NB4 (cell line): ENCODE measurements at regions not wholly inside any gene's neighbourhood (a gene's known extent, or its start where the extent isn't known, plus 50 kb on each side); places are given as distances from the start of the nearest gene placed in this dataset.

Experiments
- CTCF ChIP-seq: IDR thresholded peaks from one replicate; pipeline ENCODE4 v1.5.1; 2012; ENCODE audit warnings: low read depth, low read length
- MAX ChIP-seq: IDR thresholded peaks from 2 replicates; pipeline ENCODE4 v1.6.1; 2011; ENCODE audit warnings: low read depth, low read length
- POLR2A ChIP-seq: IDR thresholded peaks from 2 replicates; pipeline ENCODE4 v1.6.1; 2011; ENCODE audit warnings: mild to moderate bottlenecking; ENCODE audit not compliant: insufficient read length; ENCODE audit errors: extremely low read depth

GRCh38 chr14:95006479-95006878, 150.8 kb downstream of the DICER1 start:
- TF ChIP-seq CTCF (no peak), POLR2A (no peak), MAX (no peak)
